HG03439 (cell line): ENCODE measurements at regions not wholly inside any gene's neighbourhood (a gene's known extent, or its start where the extent isn't known, plus 50 kb on each side); places are given as distances from the start of the nearest gene placed in this dataset.

Source experiments
- ATAC-seq: cut with Tn5 transposase; IDR thresholded peaks from one replicate; pipeline ENCODE4 v1.9.1; 2021; ENCODE audit warnings: mild to moderate bottlenecking, moderate library complexity; ENCODE audit not compliant: unreplicated experiment

- ATAC-seq = no peak
Measured at GRCh38 chr6:62672989-62673388, 387.0 kb upstream of the KHDRBS2 start.

- no peak for ATAC-seq
Measured at GRCh38 chr6:62670490-62671223, 384.6 kb upstream of the KHDRBS2 start.

- ATAC-seq = no peak
Measured at GRCh38 chr6:62669831-62670230, 383.8 kb upstream of the KHDRBS2 start.

GRCh38 chr6:62652692-62653328 is 366.8 kb upstream of the KHDRBS2 start:
- ATAC-seq = no peak

- no peak for ATAC-seq
Measured at GRCh38 chr6:62645274-62645673, 359.2 kb upstream of the KHDRBS2 start.

- no peak for ATAC-seq
Measured at GRCh38 chr6:62640749-62641148, 354.7 kb upstream of the KHDRBS2 start.

GRCh38 chr6:62626661-62627060 is 340.6 kb upstream of the KHDRBS2 start:
- no peak for ATAC-seq

GRCh38 chr6:62623846-62624532 is 338.0 kb upstream of the KHDRBS2 start:
- ATAC-seq = no peak

GRCh38 chr6:62615366-62616015 is 329.5 kb upstream of the KHDRBS2 start:
- ATAC-seq = no peak

- ATAC-seq = no peak
Measured at GRCh38 chr6:62614442-62614841, 328.4 kb upstream of the KHDRBS2 start.

- no peak for ATAC-seq
Measured at GRCh38 chr6:62613928-62614327, 327.9 kb upstream of the KHDRBS2 start.

GRCh38 chr6:62612471-62612870 is 326.4 kb upstream of the KHDRBS2 start:
- ATAC-seq = no peak

GRCh38 chr6:62570372-62570771 is 284.3 kb upstream of the KHDRBS2 start:
- ATAC-seq = no peak

- ATAC-seq = no peak
Measured at GRCh38 chr6:62541502-62541901, 255.5 kb upstream of the KHDRBS2 start.

- no peak for ATAC-seq
Measured at GRCh38 chr6:62530985-62531384, 245.0 kb upstream of the KHDRBS2 start.

- ATAC-seq = no peak
Measured at GRCh38 chr6:62528894-62529526, 243.0 kb upstream of the KHDRBS2 start.

GRCh38 chr6:62523630-62524029 is 237.6 kb upstream of the KHDRBS2 start:
- no peak for ATAC-seq

GRCh38 chr6:62519574-62519973 is 233.5 kb upstream of the KHDRBS2 start:
- no peak for ATAC-seq

- ATAC-seq = no peak
Measured at GRCh38 chr6:62516291-62517141, 230.5 kb upstream of the KHDRBS2 start.

GRCh38 chr6:62492192-62492822 is 206.3 kb upstream of the KHDRBS2 start:
- ATAC-seq = no peak
